ENCODE measurements at regions not wholly inside any gene's neighbourhood (a gene's known extent, or its start where the extent isn't known, plus 50 kb on each side); places are given as distances from the start of the nearest gene placed in this dataset.
"Not testable (repeated sequence)": the region's sequence is repeated elsewhere in the genome, so short reads cannot be mapped to it uniquely, and the experiment has no call there.

DNA sequence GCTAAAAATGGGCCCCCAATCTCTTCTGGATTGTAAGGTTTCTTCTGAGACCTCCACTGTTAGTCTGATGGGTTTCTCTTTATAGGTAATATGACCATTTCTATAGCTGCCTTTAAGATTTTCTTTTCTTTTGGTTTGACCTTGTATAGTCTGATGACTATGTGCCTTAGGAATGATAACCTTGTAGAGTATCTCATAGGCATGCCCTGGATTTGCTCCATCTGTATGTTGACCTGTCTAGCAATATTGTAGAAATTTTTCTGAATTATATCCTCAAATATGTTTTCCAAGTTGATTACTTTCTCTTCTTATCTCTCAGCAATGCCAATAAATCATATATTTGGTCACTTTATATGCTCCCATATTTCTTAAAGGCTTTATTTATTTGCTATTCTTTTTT lies 1403.8 kb upstream of the GOT2 start:
- Mint-ChIP-seq H3K27me3 (ENCODE audit: unreplicated experiment) (no peaks in the 10 kb centered on the region), H3K9me3 (ENCODE audit: unreplicated experiment) (peaks cover 4% of the 10 kb centered on the region), H3K4me3 (ENCODE audit: unreplicated experiment) (no peak overlapping the region), H3K27ac (ENCODE audit: unreplicated experiment) (no peak overlapping the region), H3K36me3 (ENCODE audit: unreplicated experiment) (no peaks in the 10 kb centered on the region), H3K4me1 (ENCODE audit: low read depth, unreplicated experiment) (no peaks in the 10 kb centered on the region)
- DNase-seq, result no peak
- TF ChIP-seq, protein P1, sequence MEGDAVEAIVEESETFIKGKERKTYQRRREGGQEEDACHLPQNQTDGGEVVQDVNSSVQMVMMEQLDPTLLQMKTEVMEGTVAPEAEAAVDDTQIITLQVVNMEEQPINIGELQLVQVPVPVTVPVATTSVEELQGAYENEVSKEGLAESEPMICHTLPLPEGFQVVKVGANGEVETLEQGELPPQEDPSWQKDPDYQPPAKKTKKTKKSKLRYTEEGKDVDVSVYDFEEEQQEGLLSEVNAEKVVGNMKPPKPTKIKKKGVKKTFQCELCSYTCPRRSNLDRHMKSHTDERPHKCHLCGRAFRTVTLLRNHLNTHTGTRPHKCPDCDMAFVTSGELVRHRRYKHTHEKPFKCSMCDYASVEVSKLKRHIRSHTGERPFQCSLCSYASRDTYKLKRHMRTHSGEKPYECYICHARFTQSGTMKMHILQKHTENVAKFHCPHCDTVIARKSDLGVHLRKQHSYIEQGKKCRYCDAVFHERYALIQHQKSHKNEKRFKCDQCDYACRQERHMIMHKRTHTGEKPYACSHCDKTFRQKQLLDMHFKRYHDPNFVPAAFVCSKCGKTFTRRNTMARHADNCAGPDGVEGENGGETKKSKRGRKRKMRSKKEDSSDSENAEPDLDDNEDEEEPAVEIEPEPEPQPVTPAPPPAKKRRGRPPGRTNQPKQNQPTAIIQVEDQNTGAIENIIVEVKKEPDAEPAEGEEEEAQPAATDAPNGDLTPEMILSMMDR (IDR thresholded peaks at IDR 0.05; ENCODE audit: partially characterized antibody, unreplicated experiment), result no peak

DNA sequence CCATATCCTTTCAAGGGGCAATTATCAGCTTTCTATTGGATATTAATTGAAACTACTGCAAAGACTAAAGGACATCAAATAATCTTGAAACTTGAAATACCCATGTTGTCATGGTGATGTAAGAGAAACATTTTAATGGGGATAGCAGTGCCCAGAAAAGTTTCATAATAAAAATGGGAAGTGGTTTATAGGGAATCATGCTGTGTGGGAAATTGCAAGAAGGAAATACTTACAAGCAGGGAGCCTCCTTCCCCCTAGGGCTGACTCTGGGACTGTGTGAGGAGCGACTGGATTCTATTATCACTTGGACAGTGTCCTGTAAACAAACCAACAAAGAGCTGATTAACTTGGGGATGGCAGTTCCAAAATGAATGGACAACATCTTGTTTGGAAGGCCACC lies 1393.1 kb upstream of the GOT2 start:
- Mint-ChIP-seq H3K27ac (ENCODE audit: unreplicated experiment) (no peak overlapping the region), H3K36me3 (ENCODE audit: unreplicated experiment) (no peaks in the 10 kb centered on the region), H3K4me3 (ENCODE audit: unreplicated experiment) (no peak overlapping the region), H3K9me3 (ENCODE audit: unreplicated experiment) (no peaks in the 10 kb centered on the region), H3K4me1 (ENCODE audit: low read depth, unreplicated experiment) (no peaks in the 10 kb centered on the region), H3K27me3 (ENCODE audit: unreplicated experiment) (no peaks in the 10 kb centered on the region)
- no peak for DNase-seq
- TF ChIP-seq, protein P1 (IDR thresholded peaks at IDR 0.05; ENCODE audit: partially characterized antibody, unreplicated experiment), result no peak

DNA sequence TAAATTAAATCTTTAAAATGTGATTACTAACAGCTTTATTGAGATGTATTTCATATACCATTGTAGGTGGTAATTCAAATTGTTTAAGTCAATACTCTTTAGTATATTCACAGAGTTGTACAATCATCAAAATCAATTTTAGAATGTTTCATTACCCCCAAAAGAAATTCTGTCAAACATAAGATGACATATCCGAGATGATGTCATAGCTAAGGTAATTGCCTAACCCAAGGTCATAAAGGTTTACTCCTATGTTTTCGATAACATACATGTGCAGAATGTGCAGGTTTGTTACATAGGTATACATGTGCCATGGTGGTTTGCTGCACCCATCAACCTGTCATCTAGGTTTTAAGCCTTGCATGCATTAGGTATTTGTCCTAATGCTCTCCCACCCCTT lies 1392.0 kb upstream of the GOT2 start:
- H3K4me1 Mint-ChIP-seq (ENCODE audit: low read depth, unreplicated experiment); DNase-seq; H3K36me3 Mint-ChIP-seq (ENCODE audit: unreplicated experiment); H3K27ac Mint-ChIP-seq (ENCODE audit: unreplicated experiment); H3K4me3 Mint-ChIP-seq (ENCODE audit: unreplicated experiment); H3K9me3 Mint-ChIP-seq (ENCODE audit: unreplicated experiment); H3K27me3 Mint-ChIP-seq (ENCODE audit: unreplicated experiment): not testable (repeated sequence)

DNA sequence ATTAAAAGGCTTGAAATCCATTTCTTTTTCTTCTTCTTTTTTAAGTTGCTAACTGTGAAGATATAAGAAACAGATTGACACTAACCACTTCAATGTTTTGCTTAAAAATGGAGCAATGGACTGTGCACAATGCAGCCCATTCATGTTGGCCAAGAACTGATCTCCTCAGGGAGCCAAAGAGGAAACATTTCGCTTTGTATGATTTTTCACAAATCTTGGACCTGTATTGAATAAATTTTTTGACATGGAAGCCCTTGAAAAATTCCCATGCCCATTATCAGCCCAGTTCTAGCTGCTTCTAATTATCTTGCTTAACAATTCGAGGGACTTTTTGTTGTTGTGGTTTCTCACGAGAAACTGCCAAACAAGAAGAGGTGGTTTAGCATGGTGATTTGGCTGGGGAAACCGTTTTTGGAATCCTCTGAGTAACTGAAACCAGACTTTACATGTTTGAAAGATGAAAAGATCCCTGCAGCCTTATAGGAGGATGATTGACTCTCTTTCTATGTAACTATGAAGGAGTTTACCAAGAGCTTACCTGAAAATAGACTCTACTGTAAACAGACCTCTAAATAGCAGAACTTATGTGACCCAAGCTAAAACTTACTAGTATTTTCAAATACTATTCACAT lies 1389.4 kb upstream of the GOT2 start:
- H3K9me3 Mint-ChIP-seq (ENCODE audit: unreplicated experiment), result no peaks in the 10 kb centered on the region
- DNase-seq, result no peak
- H3K4me3 Mint-ChIP-seq (ENCODE audit: unreplicated experiment), result no peak overlapping the region
- TF ChIP-seq, protein P1 (IDR thresholded peaks at IDR 0.05; ENCODE audit: partially characterized antibody, unreplicated experiment), result no peak
- no peaks in the 10 kb centered on the region for H3K4me1 Mint-ChIP-seq (ENCODE audit: low read depth, unreplicated experiment)
- no peaks in the 10 kb centered on the region for H3K27me3 Mint-ChIP-seq (ENCODE audit: unreplicated experiment)
- H3K36me3 Mint-ChIP-seq (ENCODE audit: unreplicated experiment), result no peaks in the 10 kb centered on the region
- H3K27ac Mint-ChIP-seq (ENCODE audit: unreplicated experiment), result no peak overlapping the region

DNA sequence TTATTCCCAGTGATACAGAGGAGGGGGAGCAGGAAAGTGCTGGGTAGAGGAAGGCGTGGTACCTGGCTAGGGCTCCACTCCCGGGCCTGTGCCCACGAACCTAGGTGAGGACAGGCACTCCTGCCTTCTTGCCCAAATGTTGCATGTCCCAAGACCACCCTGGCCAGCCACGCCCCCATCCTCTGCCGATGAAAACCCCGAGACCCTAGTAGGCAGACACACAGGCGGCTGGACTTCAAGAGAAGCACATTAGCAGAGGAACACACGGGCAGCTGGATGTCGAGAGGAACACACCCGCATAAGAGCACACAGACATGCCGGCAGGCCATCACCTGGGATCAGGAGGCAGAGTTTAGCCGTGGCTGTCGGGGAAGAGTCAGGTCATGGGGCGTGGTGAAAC lies 1386.5 kb upstream of the GOT2 start:
- Mint-ChIP-seq H3K27ac (ENCODE audit: unreplicated experiment) (no peak overlapping the region), H3K9me3 (ENCODE audit: unreplicated experiment) (no peaks in the 10 kb centered on the region), H3K4me3 (ENCODE audit: unreplicated experiment) (no peak overlapping the region), H3K27me3 (ENCODE audit: unreplicated experiment) (no peaks in the 10 kb centered on the region), H3K4me1 (ENCODE audit: low read depth, unreplicated experiment) (no peaks in the 10 kb centered on the region), H3K36me3 (ENCODE audit: unreplicated experiment) (no peaks in the 10 kb centered on the region)
- TF ChIP-seq, protein P1 (IDR thresholded peaks at IDR 0.05; ENCODE audit: partially characterized antibody, unreplicated experiment), result no peak
- DNase-seq, result no peak

Measured in glutamatergic neuron (in vitro differentiated cells).